T47D (cell line): ENCODE measurements at regions not wholly inside any gene's neighbourhood (a gene's known extent, or its start where the extent isn't known, plus 50 kb on each side); places are given as distances from the start of the nearest gene placed in this dataset.

Experiments used
- DNase-seq, 2 experiments: peaks; one replicate each; pipeline versions ENCODE4 v3.0.0 to v3.0.0-alpha.2; 2011 to 2012; ENCODE audit warnings: low read depth in 1 of 2, low spot score in 1 of 2
- JUND ChIP-seq: IDR thresholded peaks from 2 replicates; pipeline ENCODE4 v1.6.1; 2012; ENCODE audit warnings: low read depth
- in situ Hi-C: cut with HindIII; loops from 2 replicates; pipeline ENCODE4 v1.10.0; 2016; ENCODE audit warnings: low sequenced_read_pairs, low pct_unique_long_range_greater_than_20kb

DNA sequence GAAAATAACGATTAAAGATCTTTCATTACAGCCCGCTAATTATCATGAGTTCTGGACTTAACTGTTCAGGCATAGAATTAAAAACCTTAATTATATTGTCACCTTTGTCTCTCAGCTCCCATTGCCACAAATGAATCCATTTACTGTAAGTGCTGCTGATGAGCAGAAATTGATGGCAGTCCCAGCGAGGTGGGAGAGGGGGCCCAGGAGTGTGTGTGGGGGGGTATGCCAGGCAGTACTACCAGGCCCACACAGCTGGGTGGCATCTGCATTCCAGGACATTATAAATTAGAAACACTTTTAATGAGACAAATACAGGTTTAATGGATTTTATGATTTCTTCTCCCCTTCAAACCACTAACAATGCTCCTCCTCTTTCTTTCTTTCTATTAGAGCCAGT is 196.0 kb downstream of the MELK start:
- in situ Hi-C loops, result no loop called here
- DNase-seq, result no peak
- TF ChIP-seq JUND, result no peak

DNA sequence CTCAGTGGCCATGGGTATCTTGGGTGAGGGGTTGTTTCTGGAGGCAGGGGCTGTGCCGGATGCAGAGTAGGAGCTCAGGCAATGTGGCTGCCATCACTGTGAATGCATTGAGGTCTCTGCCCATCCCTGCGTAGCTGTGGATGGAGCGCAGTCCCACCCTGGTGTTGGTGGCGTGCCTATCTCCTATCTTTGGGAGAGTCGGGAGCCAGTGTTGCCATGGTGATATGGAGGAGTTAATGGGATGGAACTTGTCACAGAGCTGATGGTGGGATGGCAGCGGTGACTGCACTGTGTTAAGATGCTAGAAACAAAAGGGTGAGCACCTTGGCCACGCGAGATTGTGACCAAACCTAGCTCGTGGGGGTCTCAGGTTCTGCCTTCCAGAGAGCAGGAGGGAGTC is 197.3 kb downstream of the MELK start:
- DNase-seq, result no peak
- no peak for TF ChIP-seq JUND
- in situ Hi-C loops, result no loop called here

DNA sequence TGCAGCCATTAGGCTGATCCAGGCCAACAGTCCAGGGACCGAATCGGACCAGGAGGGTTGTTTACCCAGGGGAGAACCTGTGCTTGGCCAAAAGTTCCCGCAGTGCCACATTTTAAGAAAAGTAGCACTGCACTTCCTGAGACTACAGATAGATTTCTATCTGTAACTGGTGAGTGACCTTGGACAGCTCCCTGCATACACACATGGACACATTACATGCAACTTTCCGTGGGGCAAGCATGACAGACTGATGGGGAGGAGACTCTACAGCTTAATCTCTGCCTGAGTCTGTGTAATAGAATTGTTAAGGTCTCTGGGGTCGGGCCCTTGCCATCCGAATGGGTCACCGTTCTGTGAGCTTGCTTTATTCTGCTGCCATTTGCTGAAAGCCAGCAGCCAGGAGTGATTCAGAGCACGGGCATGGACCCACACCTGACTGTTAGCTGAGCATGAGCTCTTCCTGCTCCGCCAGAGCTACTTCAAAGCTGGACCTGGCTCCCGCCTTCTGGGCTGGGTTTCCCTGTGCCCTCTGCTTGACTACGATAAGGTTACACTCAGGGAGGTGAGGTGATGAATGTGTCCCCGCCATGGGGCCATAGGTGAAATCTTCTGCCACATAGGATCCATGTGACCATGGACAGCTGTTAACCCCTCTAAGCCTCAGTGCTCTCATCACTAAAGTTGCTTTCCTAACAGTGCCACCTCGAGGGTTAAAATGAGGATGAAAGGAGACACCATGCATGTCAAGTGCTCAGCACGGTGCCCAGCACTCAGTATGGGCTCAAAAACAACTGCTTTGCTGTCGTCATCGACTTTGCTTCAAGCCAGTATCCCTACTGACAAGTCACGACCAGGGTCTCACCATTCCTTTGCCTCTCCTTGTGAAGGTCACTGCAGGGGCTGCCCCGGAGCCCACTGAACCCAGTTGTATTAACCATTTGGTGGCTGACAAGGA is 200.0 kb downstream of the MELK start:
- no peak for TF ChIP-seq JUND
- peak; percentile 39 to 63 for DNase-seq
- in situ Hi-C loops, result no loop called here

DNA sequence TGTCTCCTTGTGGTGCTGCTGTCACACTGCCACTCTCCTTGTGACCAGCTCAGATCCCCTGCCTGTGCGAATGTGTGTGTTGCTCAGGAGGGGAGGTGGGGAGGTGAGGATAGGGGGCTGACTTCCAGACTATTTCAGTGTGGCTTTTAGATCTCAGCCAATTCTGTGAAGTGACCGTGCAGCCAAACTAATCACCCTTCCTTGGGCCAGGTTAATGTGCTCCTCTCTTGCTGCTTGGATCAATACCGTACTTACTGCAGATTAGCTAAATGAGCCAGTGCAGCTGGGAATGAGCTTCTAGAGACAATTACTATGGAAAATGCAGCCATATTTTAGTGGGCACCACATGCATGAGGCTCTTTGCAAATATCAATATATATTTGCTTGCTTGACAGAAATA is 206.0 kb downstream of the MELK start:
- no peak for DNase-seq
- no peak for TF ChIP-seq JUND
- in situ Hi-C loops, result no loop called here

DNA sequence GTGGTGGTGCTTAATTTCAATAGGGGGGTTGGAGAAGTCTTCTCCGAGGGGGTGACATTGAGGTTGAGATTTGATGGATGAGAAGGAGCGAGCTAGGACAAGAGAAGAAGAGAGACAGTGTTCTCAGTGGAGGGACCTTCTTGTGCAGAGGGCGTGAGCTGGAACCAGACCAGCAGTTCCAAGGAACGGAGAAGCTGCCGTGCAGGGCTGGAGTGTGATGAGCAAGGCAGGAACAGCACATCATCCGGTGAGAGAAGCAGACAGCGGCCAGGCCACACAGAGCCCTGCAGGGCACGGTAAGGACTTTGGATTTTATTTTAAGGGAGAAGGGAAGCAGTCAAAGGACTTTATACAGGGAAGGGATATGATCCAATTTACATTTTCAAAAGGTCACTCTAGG is 206.9 kb downstream of the MELK start:
- DNase-seq, result no peak
- TF ChIP-seq JUND, result no peak
- in situ Hi-C loops, result no loop called here

DNA sequence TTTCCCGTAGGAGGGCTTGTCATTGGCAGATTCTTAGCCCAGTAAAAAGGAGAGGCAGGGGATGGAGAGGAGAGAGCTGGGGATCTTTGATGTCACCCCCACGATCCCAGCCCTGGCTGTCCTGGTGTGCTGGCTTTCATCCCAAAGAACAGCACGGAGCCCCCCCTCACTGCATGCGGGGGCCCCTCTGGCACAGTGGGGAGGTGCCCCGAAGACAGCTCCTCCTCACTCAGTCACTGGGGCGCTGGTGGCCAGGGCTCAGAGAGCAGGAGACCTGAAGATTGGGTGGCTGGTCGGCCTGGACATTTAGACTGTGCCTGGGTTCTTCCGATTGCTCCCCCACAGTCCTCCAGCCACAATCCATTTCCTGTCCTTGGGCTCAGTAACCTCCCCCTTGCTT is 207.5 kb downstream of the MELK start:
- no peak for TF ChIP-seq JUND
- DNase-seq, result no peak
- in situ Hi-C loops, result no loop called here

DNA sequence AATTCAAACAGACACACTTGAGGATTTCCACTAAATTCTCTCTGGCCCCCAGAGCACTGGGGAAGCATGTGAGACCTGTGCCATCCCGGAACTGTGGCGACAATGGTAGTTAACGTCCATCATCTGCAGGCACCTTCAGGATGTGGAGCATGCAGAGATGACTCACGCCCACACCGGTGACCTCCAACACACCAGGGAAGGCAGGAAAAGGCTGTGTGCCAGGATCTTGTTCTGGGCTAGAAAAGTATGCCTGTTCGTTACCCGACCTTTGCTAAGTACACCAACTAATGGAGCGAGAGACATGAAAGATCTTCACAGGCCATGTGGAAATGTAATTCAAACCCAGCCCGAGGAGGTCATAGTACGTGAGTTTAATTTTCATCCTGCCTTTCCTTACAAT is 208.8 kb downstream of the MELK start:
- in situ Hi-C loops, result no loop called here
- no peak for DNase-seq
- no peak for TF ChIP-seq JUND
